ENCODE measurements at regions not wholly inside any gene's neighbourhood (a gene's known extent, or its start where the extent isn't known, plus 50 kb on each side); places are given as distances from the start of the nearest gene placed in this dataset.

DNA sequence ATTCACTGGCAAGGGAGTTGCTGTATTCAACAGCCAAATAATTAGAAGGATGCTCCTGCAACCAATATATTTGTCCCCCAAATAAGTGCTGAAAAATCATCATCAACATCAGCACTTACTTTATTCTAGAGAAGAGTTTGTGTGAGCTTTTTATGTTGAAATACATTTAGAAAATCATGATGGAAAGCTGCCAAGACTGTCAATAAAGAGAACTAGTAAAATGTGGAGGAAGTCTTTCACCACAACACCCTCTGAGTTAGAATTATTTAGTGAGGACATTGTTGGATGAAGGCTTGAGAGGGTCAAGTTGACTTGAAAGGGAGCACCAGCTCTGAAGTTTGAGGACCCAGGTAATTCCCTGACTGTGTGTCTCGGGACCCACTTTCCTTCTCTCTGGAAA is 100.2 kb upstream of the TBCA start:
- H2AFZ ChIP-seq (ENCODE audit: low read length), result no peak overlapping the region
- TF ChIP-seq, protein P1, sequence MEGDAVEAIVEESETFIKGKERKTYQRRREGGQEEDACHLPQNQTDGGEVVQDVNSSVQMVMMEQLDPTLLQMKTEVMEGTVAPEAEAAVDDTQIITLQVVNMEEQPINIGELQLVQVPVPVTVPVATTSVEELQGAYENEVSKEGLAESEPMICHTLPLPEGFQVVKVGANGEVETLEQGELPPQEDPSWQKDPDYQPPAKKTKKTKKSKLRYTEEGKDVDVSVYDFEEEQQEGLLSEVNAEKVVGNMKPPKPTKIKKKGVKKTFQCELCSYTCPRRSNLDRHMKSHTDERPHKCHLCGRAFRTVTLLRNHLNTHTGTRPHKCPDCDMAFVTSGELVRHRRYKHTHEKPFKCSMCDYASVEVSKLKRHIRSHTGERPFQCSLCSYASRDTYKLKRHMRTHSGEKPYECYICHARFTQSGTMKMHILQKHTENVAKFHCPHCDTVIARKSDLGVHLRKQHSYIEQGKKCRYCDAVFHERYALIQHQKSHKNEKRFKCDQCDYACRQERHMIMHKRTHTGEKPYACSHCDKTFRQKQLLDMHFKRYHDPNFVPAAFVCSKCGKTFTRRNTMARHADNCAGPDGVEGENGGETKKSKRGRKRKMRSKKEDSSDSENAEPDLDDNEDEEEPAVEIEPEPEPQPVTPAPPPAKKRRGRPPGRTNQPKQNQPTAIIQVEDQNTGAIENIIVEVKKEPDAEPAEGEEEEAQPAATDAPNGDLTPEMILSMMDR (conservative IDR thresholded peaks at IDR 0.05; ENCODE audit: low read depth, low read length), result no peak
- TF ChIP-seq EZH2phosphoT487 (IDR thresholded peaks at IDR 0.05; ENCODE audit: borderline replicate concordance, low read length) (no peak), EZH2 (IDR thresholded peaks at IDR 0.05; ENCODE audit: low read length, unreplicated experiment) (no peak)
- H3K9ac ChIP-seq (ENCODE audit: low read length), result no peak overlapping the region
- no TSS peak for BruUV-seq (replicated peaks)
- no peaks in the 10 kb centered on the region for H4K20me1 ChIP-seq (ENCODE audit: low read length)
- no peaks in the 10 kb centered on the region for H3K36me3 ChIP-seq (ENCODE audit: low read depth, low read length)
- H3K4me1 ChIP-seq (ENCODE audit: insufficient read depth, low read length), result peaks cover 12% of the 10 kb centered on the region; the same call in 1 of the 2 replicates
- POLR2A ChIA-PET (ENCODE audit: unreplicated experiment), result interaction anchor here (0.6 kb wide), 1 partner anchor 15 kb away, joined by 3 read pairs; no protein-coding TSS in a partner anchor
- H3K9me3 ChIP-seq (ENCODE audit: low read length), result no peaks in the 10 kb centered on the region
- H3F3A ChIP-seq (ENCODE audit: low read length, unreplicated experiment), result no peaks in the 10 kb centered on the region
- H3K4me2 ChIP-seq (ENCODE audit: low read length), result no peak overlapping the region
- no peak overlapping the region for H3K4me3 ChIP-seq (ENCODE audit: low read length)
- no peaks in the 10 kb centered on the region for H3K9me2 ChIP-seq (replicated peaks; ENCODE audit: low read length)
- no peaks in the 10 kb centered on the region for H3K27me3 ChIP-seq (ENCODE audit: low read length)
- H3K27ac ChIP-seq (ENCODE audit: low read length), result no peak overlapping the region
- intact Hi-C loops (cut with micrococcal nuclease), result no loop called here
- CTCF ChIA-PET, result no interaction called here
- H3K79me2 ChIP-seq (ENCODE audit: low read length), result no peaks in the 10 kb centered on the region
- DNase-seq, result no peak
- ATAC-seq, result no peak

DNA sequence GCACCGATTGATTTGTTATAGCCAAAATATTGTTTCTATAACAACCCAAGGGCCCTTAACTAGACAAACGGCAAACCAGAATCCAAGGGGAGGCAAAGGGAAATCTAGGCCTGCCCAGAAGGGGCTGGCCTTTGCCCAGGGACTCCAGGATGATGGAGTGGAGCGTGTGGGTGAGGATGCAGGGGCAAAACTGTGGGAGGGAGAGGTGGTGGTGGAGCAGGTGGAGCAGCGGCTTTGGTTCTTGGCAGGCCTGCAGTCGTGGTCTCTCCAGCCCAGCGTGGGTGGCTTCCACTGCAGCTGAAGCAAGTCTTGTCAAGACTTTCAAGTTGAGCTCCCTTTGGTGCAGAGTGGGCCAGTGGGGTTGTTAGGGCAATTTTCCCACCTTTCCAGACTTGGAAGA is 98.6 kb upstream of the TBCA start:
- no peaks in the 10 kb centered on the region for H3F3A ChIP-seq (ENCODE audit: low read length, unreplicated experiment)
- ATAC-seq (no peak), DNase-seq (no peak)
- H3K4me3 ChIP-seq (ENCODE audit: low read length), result no peak overlapping the region
- no peaks in the 10 kb centered on the region for H3K36me3 ChIP-seq (ENCODE audit: low read depth, low read length)
- intact Hi-C loops (cut with micrococcal nuclease), result no loop called here
- ChIA-PET CTCF (no interaction called here), POLR2A (ENCODE audit: unreplicated experiment) (no interaction called here)
- H3K4me2 ChIP-seq (ENCODE audit: low read length), result no peak overlapping the region
- no peak overlapping the region for H3K27ac ChIP-seq (ENCODE audit: low read length)
- H3K4me1 ChIP-seq (ENCODE audit: insufficient read depth, low read length), result peaks cover 2% of the 10 kb centered on the region; the same call in 1 of the 2 replicates
- H3K9me2 ChIP-seq (replicated peaks; ENCODE audit: low read length), result no peaks in the 10 kb centered on the region
- TF ChIP-seq EZH2 (IDR thresholded peaks at IDR 0.05; ENCODE audit: low read length, unreplicated experiment), result no peak
- TF ChIP-seq EZH2phosphoT487 (IDR thresholded peaks at IDR 0.05; ENCODE audit: borderline replicate concordance, low read length), result no peak
- TF ChIP-seq, protein P1 (conservative IDR thresholded peaks at IDR 0.05; ENCODE audit: low read depth, low read length), result no peak
- H3K79me2 ChIP-seq (ENCODE audit: low read length), result no peaks in the 10 kb centered on the region
- H3K9ac ChIP-seq (ENCODE audit: low read length), result no peak overlapping the region
- H2AFZ ChIP-seq (ENCODE audit: low read length), result no peak overlapping the region
- H3K27me3 ChIP-seq (ENCODE audit: low read length), result no peaks in the 10 kb centered on the region
- no peaks in the 10 kb centered on the region for H4K20me1 ChIP-seq (ENCODE audit: low read length)
- H3K9me3 ChIP-seq (ENCODE audit: low read length), result no peaks in the 10 kb centered on the region
- BruUV-seq (replicated peaks), result no TSS peak

DNA sequence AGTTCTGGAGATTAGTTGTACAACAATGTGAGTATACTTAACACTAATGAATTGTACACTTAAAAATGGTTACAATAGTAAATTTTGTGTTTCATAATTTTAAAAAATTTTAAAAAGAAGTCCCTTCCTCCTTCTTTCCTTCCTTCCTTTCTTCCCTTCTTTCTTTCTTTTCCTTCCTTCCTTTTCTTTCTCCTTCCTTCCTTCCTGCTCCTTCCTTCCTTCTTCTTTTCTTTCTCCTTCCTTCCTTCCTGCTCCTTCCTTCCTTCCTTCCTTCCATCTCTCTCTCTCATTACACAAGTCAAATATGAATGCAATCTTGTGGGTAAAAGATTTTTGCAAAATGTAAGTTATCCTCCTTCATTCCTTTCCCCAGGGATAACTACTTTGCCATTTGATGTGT is 97.1 kb upstream of the TBCA start:
- Histone ChIP-seq H3K9me3 (ENCODE audit: low read length) (no peaks in the 10 kb centered on the region), H3K4me3 (ENCODE audit: low read length) (no peak overlapping the region), H2AFZ (ENCODE audit: low read length) (no peak overlapping the region), H3K9ac (ENCODE audit: low read length) (no peak overlapping the region), H3K79me2 (ENCODE audit: low read length) (no peaks in the 10 kb centered on the region), H3K27me3 (ENCODE audit: low read length) (no peaks in the 10 kb centered on the region), H3K4me2 (ENCODE audit: low read length) (no peak overlapping the region), H4K20me1 (ENCODE audit: low read length) (no peaks in the 10 kb centered on the region), H3F3A (ENCODE audit: low read length, unreplicated experiment) (no peaks in the 10 kb centered on the region), H3K9me2 (replicated peaks; ENCODE audit: low read length) (no peaks in the 10 kb centered on the region), H3K36me3 (ENCODE audit: low read depth, low read length) (no peaks in the 10 kb centered on the region), H3K4me1 (ENCODE audit: insufficient read depth, low read length) (no peaks in the 10 kb centered on the region), H3K27ac (ENCODE audit: low read length) (no peak overlapping the region)
- DNase-seq, result no peak
- CTCF ChIA-PET, result no interaction called here
- intact Hi-C loops (cut with micrococcal nuclease), result no loop called here
- BruUV-seq (replicated peaks), result no TSS peak
- POLR2A ChIA-PET (ENCODE audit: unreplicated experiment), result no interaction called here
- TF ChIP-seq, protein P1 (conservative IDR thresholded peaks at IDR 0.05; ENCODE audit: low read depth, low read length), result no peak
- no peak for TF ChIP-seq EZH2 (IDR thresholded peaks at IDR 0.05; ENCODE audit: low read length, unreplicated experiment)
- TF ChIP-seq EZH2phosphoT487 (IDR thresholded peaks at IDR 0.05; ENCODE audit: borderline replicate concordance, low read length), result no peak
- no peak for ATAC-seq
